Stimulated activated CD4-positive, alpha-beta T cell treated with anti-CD3 and anti-CD28 coated beads, TNF-alpha, amount 100 ng/mL, for 24 hours (primary cell): ENCODE measurements at regions not wholly inside any gene's neighbourhood (a gene's known extent, or its start where the extent isn't known, plus 50 kb on each side); places are given as distances from the start of the nearest gene placed in this dataset.

Experiments
- DNase-seq, 3 experiments: peaks; one replicate each; pipeline ENCODE4 v3.0.0-alpha.2; 2020; ENCODE audit warnings: low read depth in 3 of 3

GRCh38 chr9:115209601-115210306 lies 91.8 kb upstream of the TNC start:
- peak in 1 of 3 experiments; percentile 2 for DNase-seq

GRCh38 chr9:115210699-115211098 lies 92.7 kb upstream of the TNC start:
- DNase-seq = no peak

GRCh38 chr9:115211413-115212124 lies 93.6 kb upstream of the TNC start:
- no peak for DNase-seq

GRCh38 chr9:115212125-115212605 lies 94.2 kb upstream of the TNC start:
- no peak for DNase-seq

GRCh38 chr9:115212832-115213231 lies 94.9 kb upstream of the TNC start:
- no peak for DNase-seq

- DNase-seq = no peak
Measured at GRCh38 chr9:115213818-115214334, 95.9 kb upstream of the TNC start.

- no peak for DNase-seq
Measured at GRCh38 chr9:115216873-115217272, 98.9 kb upstream of the TNC start.

GRCh38 chr9:115220319-115221005 lies 102.5 kb upstream of the TNC start:
- no peak for DNase-seq

GRCh38 chr9:115223471-115223870 lies 105.5 kb upstream of the TNC start:
- DNase-seq = no peak

- DNase-seq = no peak
Measured at GRCh38 chr9:115225459-115226116, 107.6 kb upstream of the TNC start.

- DNase-seq = no peak
Measured at GRCh38 chr9:115226152-115226551, 108.2 kb upstream of the TNC start.

GRCh38 chr9:115229496-115229895 lies 111.5 kb upstream of the TNC start:
- no peak for DNase-seq

GRCh38 chr9:115230924-115231515 lies 113.1 kb upstream of the TNC start:
- no peak for DNase-seq

- no peak for DNase-seq
Measured at GRCh38 chr9:115232181-115232774, 114.3 kb upstream of the TNC start.

- DNase-seq = no peak
Measured at GRCh38 chr9:115234094-115234493, 116.1 kb upstream of the TNC start.

- no peak for DNase-seq
Measured at GRCh38 chr9:115235221-115235620, 117.3 kb upstream of the TNC start.

- no peak for DNase-seq
Measured at GRCh38 chr9:115237385-115237998, 119.5 kb upstream of the TNC start.

GRCh38 chr9:115240676-115241075 lies 122.7 kb upstream of the TNC start:
- no peak for DNase-seq

GRCh38 chr9:115241641-115242040 lies 123.7 kb upstream of the TNC start:
- no peak for DNase-seq

GRCh38 chr9:115249488-115249887 lies 131.5 kb upstream of the TNC start:
- no peak for DNase-seq

GRCh38 chr9:115250621-115251032 lies 132.7 kb upstream of the TNC start:
- DNase-seq = no peak
